BLaER1 treated with 17β-estradiol and CSF1 and Interleukin-3, amounts not matched to agents 10 nM and 100 nM (cell line): ENCODE measurements at regions not wholly inside any gene's neighbourhood (a gene's known extent, or its start where the extent isn't known, plus 50 kb on each side); places are given as distances from the start of the nearest gene placed in this dataset.
"Not testable (repeated sequence)": the region's sequence is repeated elsewhere in the genome, so short reads cannot be mapped to it uniquely, and the experiment has no call there.

Experiments
- H3K27ac ChIP-seq, 11 experiments: shearing (Covaris generic); formaldehyde crosslinking; 2 replicates each; pipeline ENCODE4 v1.8.1; 2022
- H3K27me3 ChIP-seq, 11 experiments: shearing (Covaris generic); formaldehyde crosslinking; 2 replicates each; pipeline ENCODE4 v1.8.1; 2022
- H3K36me3 ChIP-seq, 11 experiments: shearing (Covaris generic); formaldehyde crosslinking; 2 replicates each; pipeline ENCODE4 v1.8.1; 2022
- H3K4me1 ChIP-seq, 10 experiments: shearing (Covaris generic); formaldehyde crosslinking; 2 replicates each; pipeline ENCODE4 v1.8.1; 2022
- H3K4me2 ChIP-seq, 11 experiments: shearing (Covaris generic); formaldehyde crosslinking; 2 replicates each; pipeline ENCODE4 v1.8.1; 2022
- H3K4me3 ChIP-seq, 10 experiments: shearing (Covaris generic); formaldehyde crosslinking; 2 replicates each; pipeline ENCODE4 v1.8.1; 2022
- H3K9ac ChIP-seq, 11 experiments: shearing (Covaris generic); formaldehyde crosslinking; 2 replicates each; pipeline ENCODE4 v1.8.1; 2022
- H3K9me3 ChIP-seq, 11 experiments: shearing (Covaris generic); formaldehyde crosslinking; replicated peaks in 1 of 11; 2 replicates each; pipeline ENCODE4 v1.8.1; 2022
- H4K20me1 ChIP-seq, 11 experiments: shearing (Covaris generic); formaldehyde crosslinking; 2 replicates each; pipeline ENCODE4 v1.8.1; 2022
- Cebpa-rat ChIP-seq, 11 experiments: shearing (Covaris generic); IDR thresholded peaks; 2 replicates each; pipeline ENCODE4 v1.8.1; 2022

DNA sequence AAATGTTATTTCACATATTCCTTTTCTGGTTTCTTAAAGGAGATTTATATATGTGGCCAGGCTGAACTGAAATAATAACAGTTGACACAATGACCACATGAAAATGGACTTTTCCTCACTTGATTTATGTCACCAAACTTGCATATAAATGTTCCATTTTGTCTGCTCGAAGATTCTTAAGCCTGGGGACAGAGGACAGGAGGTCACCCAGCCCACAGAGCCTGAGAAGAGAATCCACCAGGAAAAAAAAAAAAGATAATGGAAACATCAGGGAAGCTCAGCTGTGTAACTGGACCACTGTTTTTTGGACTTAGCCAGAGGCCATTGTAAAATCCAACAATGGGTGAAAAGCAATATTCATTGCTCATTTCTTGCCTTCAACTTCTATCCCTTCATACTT is 359.0 kb upstream of the FGF16 start:
- H3K4me1 ChIP-seq: no peaks in the 10 kb centered on the region
- H3K27me3 ChIP-seq: peaks cover 15 to 77% (median 53%) of the 10 kb centered on the region in 11 experiments; a peak in 19 of 22 replicates
- no peak overlapping the region for H3K4me2 ChIP-seq
- H3K27ac ChIP-seq: no peak overlapping the region
- H3K9me3 ChIP-seq: peaks cover 7 to 32% (median 15%) of the 10 kb centered on the region in 11 experiments; a peak in 20 of 22 replicates
- no peaks in the 10 kb centered on the region for H4K20me1 ChIP-seq
- H3K4me3 ChIP-seq: no peak overlapping the region
- H3K36me3 ChIP-seq: no peaks in the 10 kb centered on the region
- TF ChIP-seq Cebpa-rat (IDR thresholded peaks at IDR 0.05): no peak
- no peak overlapping the region for H3K9ac ChIP-seq

DNA sequence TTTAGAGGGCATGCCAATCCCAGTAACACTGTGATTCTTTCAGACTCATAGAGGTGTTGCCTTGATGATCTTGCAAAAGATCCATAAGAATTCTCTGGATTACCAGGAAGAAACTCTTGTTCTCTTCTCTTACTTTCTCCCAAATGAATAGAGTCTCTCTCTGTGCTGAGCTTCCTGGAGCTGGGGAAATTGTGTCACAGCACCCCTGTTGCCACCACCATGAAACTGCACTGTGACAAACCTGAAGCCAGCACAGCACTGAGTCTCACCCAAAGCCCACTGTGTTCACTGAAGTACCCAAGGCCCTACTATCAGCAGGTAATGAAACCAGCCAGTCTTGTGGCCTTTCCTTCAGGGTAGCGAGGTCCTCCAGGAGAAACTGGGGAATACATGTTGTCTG is 332.7 kb upstream of the FGF16 start:
- H3K27ac ChIP-seq: no peak overlapping the region
- no peak overlapping the region for H3K4me2 ChIP-seq
- no peaks in the 10 kb centered on the region for H3K36me3 ChIP-seq
- no peaks in the 10 kb centered on the region for H4K20me1 ChIP-seq
- no peaks in the 10 kb centered on the region for H3K4me1 ChIP-seq
- peaks cover 34 to 88% (median 72%) of the 10 kb centered on the region in 11 experiments; a peak in 21 of 22 replicates for H3K27me3 ChIP-seq
- H3K4me3 ChIP-seq: no peak overlapping the region
- TF ChIP-seq Cebpa-rat (IDR thresholded peaks at IDR 0.05): no peak
- H3K9ac ChIP-seq: no peak overlapping the region
- no peaks in the 10 kb centered on the region for H3K9me3 ChIP-seq

DNA sequence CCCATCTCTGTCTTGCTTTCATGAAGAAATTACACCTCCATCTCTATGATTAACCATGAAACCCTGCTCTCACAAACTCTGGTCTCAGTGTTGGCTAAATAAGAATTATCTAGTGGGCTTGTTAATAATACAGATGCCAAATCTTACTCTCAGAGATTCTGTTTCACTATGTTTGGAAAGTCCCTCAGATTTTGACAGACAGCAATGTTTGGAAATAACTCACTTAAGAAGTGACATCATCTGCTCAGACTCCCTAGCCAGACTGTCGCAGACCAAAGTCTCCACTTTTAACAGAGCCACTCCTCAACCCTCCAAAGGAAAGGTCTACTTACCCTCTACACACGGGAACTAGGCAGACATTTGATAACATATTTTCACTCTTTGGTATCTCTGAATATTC is 328.5 kb upstream of the FGF16 start:
- Histone ChIP-seq H3K27ac (no peak overlapping the region), H3K4me1 (no peaks in the 10 kb centered on the region), H3K4me3 (no peak overlapping the region), H3K4me2 (no peak overlapping the region), H3K27me3 (peaks cover 34 to 82% (median 70%) of the 10 kb centered on the region in 11 experiments; a peak in 21 of 22 replicates), H3K36me3 (no peaks in the 10 kb centered on the region), H3K9me3 (peaks cover 0 to 17% (median 10%) of the 10 kb centered on the region in 11 experiments; a peak in 12 of 22 replicates), H3K9ac (no peak overlapping the region), H4K20me1 (no peaks in the 10 kb centered on the region)
- no peak for TF ChIP-seq Cebpa-rat (IDR thresholded peaks at IDR 0.05)

DNA sequence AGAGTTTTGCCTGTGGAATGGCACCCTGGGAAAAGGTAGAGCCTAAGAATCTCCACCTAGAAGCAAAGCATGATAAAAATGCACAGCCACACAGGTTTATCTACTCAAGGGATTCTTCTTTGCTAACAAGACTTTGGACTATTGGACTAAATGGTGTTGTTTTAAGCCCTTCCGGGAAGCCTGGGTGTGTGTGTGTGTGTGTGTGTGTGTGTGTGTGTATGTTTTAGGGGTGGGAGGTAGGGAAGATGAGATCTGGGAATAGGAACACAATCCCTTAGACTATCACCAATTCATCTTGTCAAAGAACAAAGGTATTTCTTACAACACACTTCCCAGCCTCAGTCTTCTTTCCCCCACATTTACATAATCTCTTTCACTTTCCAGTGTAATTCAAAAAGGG is 327.5 kb upstream of the FGF16 start:
- H3K36me3 ChIP-seq: no peaks in the 10 kb centered on the region
- H4K20me1 ChIP-seq: no peaks in the 10 kb centered on the region
- H3K4me1 ChIP-seq: no peaks in the 10 kb centered on the region
- no peak overlapping the region for H3K4me2 ChIP-seq
- peaks cover 34 to 73% (median 63%) of the 10 kb centered on the region in 11 experiments; a peak in 21 of 22 replicates for H3K27me3 ChIP-seq
- H3K4me3 ChIP-seq: no peak overlapping the region
- TF ChIP-seq Cebpa-rat (IDR thresholded peaks at IDR 0.05): no peak
- no peak overlapping the region for H3K9ac ChIP-seq
- peaks cover 0 to 25% (median 10%) of the 10 kb centered on the region in 11 experiments; a peak in 12 of 22 replicates for H3K9me3 ChIP-seq
- no peak overlapping the region for H3K27ac ChIP-seq

DNA sequence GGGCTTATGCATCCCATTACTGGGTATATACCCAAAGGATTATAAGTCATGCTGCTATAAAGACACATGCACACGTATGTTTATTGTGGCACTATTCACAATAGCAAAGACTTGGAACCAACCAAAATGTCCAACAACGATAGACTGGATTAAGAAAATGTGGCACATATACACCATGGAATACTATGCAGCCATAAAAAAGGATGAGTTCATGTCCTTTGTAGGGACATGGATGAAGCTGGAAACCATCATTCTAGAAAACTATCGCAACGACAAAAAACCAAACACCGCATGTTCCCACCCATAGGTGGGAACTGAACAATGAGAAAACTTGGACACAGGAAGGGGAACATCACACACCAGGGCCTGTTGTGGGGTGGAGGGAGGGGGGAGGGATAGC is 323.3 kb upstream of the FGF16 start:
- peaks cover 10 to 31% (median 24%) of the 10 kb centered on the region in 11 experiments; a peak in 20 of 22 replicates for H3K27me3 ChIP-seq
- H3K4me2 ChIP-seq, H3K4me1 ChIP-seq, H3K9ac ChIP-seq, H4K20me1 ChIP-seq, H3K36me3 ChIP-seq, H3K4me3 ChIP-seq, H3K27ac ChIP-seq: not testable (repeated sequence)
- H3K9me3 ChIP-seq: peaks cover 0 to 29% (median 10%) of the 10 kb centered on the region in 11 experiments; a peak in 13 of 22 replicates

DNA sequence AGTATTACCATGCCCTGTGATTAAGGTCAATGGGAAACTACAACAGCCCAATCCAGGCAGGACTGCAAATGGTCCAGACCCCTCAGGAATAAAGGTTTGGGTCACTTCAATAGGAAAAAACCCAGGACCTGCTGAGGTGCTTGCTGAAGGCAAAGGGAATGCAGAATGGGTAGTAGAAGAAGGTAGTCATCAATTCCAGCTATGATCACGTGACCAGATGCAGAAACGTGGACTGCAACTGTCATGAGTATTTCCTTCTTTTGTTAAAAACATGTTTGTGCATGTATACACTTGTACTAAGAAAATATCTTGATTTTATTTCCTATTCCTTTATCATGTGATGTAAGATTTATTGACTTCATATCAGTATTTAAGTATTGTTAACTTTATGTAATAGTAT is 319.6 kb upstream of the FGF16 start:
- H3K36me3 ChIP-seq, H4K20me1 ChIP-seq, H3K4me2 ChIP-seq, H3K27ac ChIP-seq, H3K4me1 ChIP-seq, H3K4me3 ChIP-seq, H3K27me3 ChIP-seq, H3K9ac ChIP-seq: not testable (repeated sequence)
- peaks cover 0 to 36% (median 9%) of the 10 kb centered on the region in 11 experiments; a peak in 15 of 22 replicates for H3K9me3 ChIP-seq

DNA sequence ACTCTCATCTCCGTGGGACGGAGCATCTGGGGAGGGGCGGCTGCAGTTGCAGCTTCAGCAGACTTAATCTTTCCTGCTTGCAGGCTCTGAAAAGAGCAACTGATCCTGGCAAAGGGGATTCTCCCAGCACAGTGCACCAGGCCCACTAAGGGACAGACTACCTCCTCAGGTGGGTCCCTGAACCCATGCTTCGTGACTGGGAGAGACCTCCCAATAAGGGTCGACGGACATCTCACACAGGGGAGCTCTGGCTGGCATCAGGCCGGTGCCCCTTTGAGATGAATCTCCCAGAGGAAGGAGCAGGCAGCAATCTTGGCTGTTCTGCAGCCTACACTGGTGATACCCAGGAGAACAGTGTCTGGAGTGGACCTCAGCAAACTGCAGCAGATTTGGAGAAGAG is 303.3 kb upstream of the FGF16 start:
- Histone ChIP-seq H4K20me1 (no peaks in the 10 kb centered on the region), H3K4me1 (no peaks in the 10 kb centered on the region), H3K27me3 (peaks cover 4 to 42% (median 35%) of the 10 kb centered on the region in 11 experiments; a peak in 20 of 22 replicates), H3K4me2 (no peak overlapping the region), H3K4me3 (no peak overlapping the region), H3K9ac (no peak overlapping the region), H3K9me3 (peaks cover 0 to 19% (median 12%) of the 10 kb centered on the region in 11 experiments; a peak in 16 of 22 replicates), H3K27ac (no peak overlapping the region), H3K36me3 (no peaks in the 10 kb centered on the region)
- no peak for TF ChIP-seq Cebpa-rat (IDR thresholded peaks at IDR 0.05)

DNA sequence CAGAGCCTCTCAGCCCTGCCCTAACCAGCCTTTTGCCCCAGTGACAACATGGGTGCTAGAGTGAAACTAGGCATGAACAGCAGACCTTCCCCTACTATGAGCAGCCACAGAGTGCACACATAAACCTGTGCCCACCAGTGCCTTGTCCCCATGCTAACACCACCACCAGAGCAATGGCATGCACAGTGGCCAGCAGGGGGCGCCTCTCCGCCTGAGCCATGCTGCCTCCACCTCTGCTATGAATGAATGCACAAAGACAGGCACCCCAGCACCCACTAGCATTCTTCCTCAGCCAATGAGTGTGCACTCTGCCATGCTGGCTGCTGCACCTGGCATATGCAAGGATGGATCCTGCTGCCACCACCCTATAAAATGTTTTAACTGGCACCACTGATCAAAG is 286.9 kb upstream of the FGF16 start:
- H3K27ac ChIP-seq: no peak overlapping the region
- H4K20me1 ChIP-seq: no peaks in the 10 kb centered on the region
- H3K36me3 ChIP-seq: no peaks in the 10 kb centered on the region
- H3K9ac ChIP-seq: no peak overlapping the region
- peaks cover 0 to 14% (median 9%) of the 10 kb centered on the region in 11 experiments; a peak in 8 of 22 replicates for H3K27me3 ChIP-seq
- TF ChIP-seq Cebpa-rat (IDR thresholded peaks at IDR 0.05): no peak
- H3K4me2 ChIP-seq: no peak overlapping the region
- H3K9me3 ChIP-seq: peaks cover 37 to 56% (median 47%) of the 10 kb centered on the region in 11 experiments
- no peaks in the 10 kb centered on the region for H3K4me1 ChIP-seq
- H3K4me3 ChIP-seq: no peak overlapping the region

DNA sequence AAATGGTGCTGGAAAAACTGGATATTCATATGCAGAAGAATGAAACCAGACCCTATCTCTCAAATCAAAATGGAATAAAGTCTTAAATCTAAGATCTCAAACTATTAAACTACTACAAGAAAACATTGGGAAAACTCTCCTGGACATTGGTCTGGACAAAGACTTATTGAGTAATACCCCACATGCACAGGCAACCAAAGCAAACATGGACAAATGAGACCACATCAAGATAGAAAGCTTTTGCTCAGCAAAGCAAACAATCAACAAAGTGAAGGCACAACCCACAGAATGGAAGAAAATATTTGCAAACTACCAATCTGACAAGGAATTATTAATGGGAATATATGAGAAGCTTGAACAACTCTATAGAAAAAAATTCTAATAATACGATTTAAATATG is 284.4 kb upstream of the FGF16 start:
- peaks cover 40 to 55% (median 50%) of the 10 kb centered on the region in 11 experiments for H3K9me3 ChIP-seq
- no peaks in the 10 kb centered on the region for H3K36me3 ChIP-seq
- H3K27me3 ChIP-seq: peaks cover 0 to 9% (median 1%) of the 10 kb centered on the region in 11 experiments; a peak in 2 of 22 replicates
- no peak for TF ChIP-seq Cebpa-rat (IDR thresholded peaks at IDR 0.05)
- no peaks in the 10 kb centered on the region for H3K4me1 ChIP-seq
- H3K9ac ChIP-seq: no peak overlapping the region
- H4K20me1 ChIP-seq: no peaks in the 10 kb centered on the region
- H3K27ac ChIP-seq: no peak overlapping the region
- no peak overlapping the region for H3K4me2 ChIP-seq
- H3K4me3 ChIP-seq: no peak overlapping the region

DNA sequence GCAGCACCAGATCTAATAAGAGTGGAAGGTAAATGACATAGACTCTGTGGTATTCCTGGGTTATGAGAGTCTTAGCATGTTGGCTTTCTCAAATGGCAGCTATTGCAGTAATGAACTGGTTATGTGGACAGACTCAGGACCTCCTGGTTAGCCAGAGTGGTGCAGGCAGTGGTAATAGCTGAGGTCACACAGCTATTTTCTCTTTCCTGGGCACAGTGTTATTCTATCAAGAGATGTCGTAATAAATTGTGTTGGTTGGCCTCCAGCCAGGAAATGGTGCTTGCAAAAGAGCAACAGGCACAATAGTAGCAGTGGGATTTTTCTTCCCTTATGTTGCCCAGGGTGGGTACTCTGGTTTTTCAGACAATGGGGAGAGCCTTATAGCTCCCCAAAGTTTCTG is 279.2 kb upstream of the FGF16 start:
- H3K4me1 ChIP-seq: no peaks in the 10 kb centered on the region
- no peak overlapping the region for H3K4me3 ChIP-seq
- H4K20me1 ChIP-seq: no peaks in the 10 kb centered on the region; a peak in 2 of 22 replicates
- H3K27ac ChIP-seq: no peak overlapping the region
- TF ChIP-seq Cebpa-rat (IDR thresholded peaks at IDR 0.05): no peak
- H3K9me3 ChIP-seq: peaks cover 0 to 16% (median 8%) of the 10 kb centered on the region in 11 experiments; a peak in 9 of 22 replicates
- no peak overlapping the region for H3K9ac ChIP-seq
- no peaks in the 10 kb centered on the region for H3K36me3 ChIP-seq
- peaks cover 0 to 18% (median 6%) of the 10 kb centered on the region in 11 experiments; a peak in 15 of 22 replicates for H3K27me3 ChIP-seq
- H3K4me2 ChIP-seq: no peak overlapping the region
